Left lung (tissue), 4 donors: ENCODE measurements at regions not wholly inside any gene's neighbourhood (a gene's known extent, or its start where the extent isn't known, plus 50 kb on each side); places are given as distances from the start of the nearest gene placed in this dataset.
"Not testable (repeated sequence)": the region's sequence is repeated elsewhere in the genome, so short reads cannot be mapped to it uniquely, and the experiment has no call there.

Experiments used
- ATAC-seq: fragments of 200-7000 bp; cut with Tn5 transposase; one replicate; pipeline ENCODE4 v1.9.1; 2020; ENCODE audit warnings: moderate library complexity
- DNase-seq, 4 donors: peaks; one replicate each; pipeline ENCODE4 v3.0.0-alpha.2; 2013 to 2020
- H3K27ac ChIP-seq, 2 donors: fragments of 200-600 bp; sonication (generic) in 1 of 2; one replicate each; pipeline versions ENCODE4 v1.5.0 to v1.8.0; 2020 to 2021
- H3K27me3 ChIP-seq, 2 donors: fragments of 200-600 bp; sonication (generic) in 1 of 2; one replicate each; pipeline versions ENCODE4 v1.5.0 to v1.8.0; 2020 to 2021
- H3K36me3 ChIP-seq, 2 donors: fragments of 200-600 bp; sonication (generic) in 1 of 2; one replicate each; pipeline versions ENCODE4 v1.5.0 to v1.8.0; 2020 to 2021
- H3K4me1 ChIP-seq, 2 donors: fragments of 200-600 bp; one replicate each; pipeline ENCODE4 v1.8.0; 2021
- H3K4me3 ChIP-seq, 2 donors: fragments of 200-600 bp; sonication (generic) in 1 of 2; one replicate each; pipeline versions ENCODE4 v1.5.0 to v1.8.0; 2020 to 2021; ENCODE audit warnings: mild to moderate bottlenecking in 1 of 2
- H3K9me3 ChIP-seq, 2 donors: fragments of 200-600 bp; sonication (generic) in 1 of 2; one replicate each; pipeline versions ENCODE4 v1.5.0 to v1.8.0; 2020 to 2021
- CTCF ChIP-seq, 2 donors: fragments of 200-600 bp; sonication (generic) in 1 of 2; IDR thresholded peaks; one replicate each; pipeline versions ENCODE4 v1.5.0 to v1.8.0; 2021; ENCODE audit warnings: antibody characterized with exemption in 2 of 2
- intact Hi-C, 2 donors: fragments of 100-400 bp; cut with DNase I; formaldehyde crosslinking; loops; one replicate each; pipeline versions ENCODE4 v1.11.2 to v1.14.2; 2022
- donor health status: DM: no; HTN: yes; CAD: no.
- donor health status: DM: no; HTN: no; CAD: no.

- Histone ChIP-seq H3K27me3 (no peaks in the 10 kb centered on the region), H3K4me1 (no peaks in the 10 kb centered on the region), H3K27ac (no peak overlapping the region), H3K9me3 (peaks cover 0 to 18% of the 10 kb centered on the region in 2 donors), H3K36me3 (no peaks in the 10 kb centered on the region), H3K4me3 (no peak overlapping the region)
- intact Hi-C loops = no loop called here
- ATAC-seq (no peak), DNase-seq (no peak)
- no peak for TF ChIP-seq CTCF (IDR thresholded peaks at IDR 0.05)
Observed at GRCh38 chr2:8555543-8555942, 126.3 kb upstream of the ID2 start.

- H3K4me3 ChIP-seq = no peak overlapping the region
- no peak overlapping the region for H3K27ac ChIP-seq
- no peaks in the 10 kb centered on the region for H3K36me3 ChIP-seq
- no peaks in the 10 kb centered on the region for H3K27me3 ChIP-seq
- ATAC-seq (no peak), DNase-seq (no peak)
- H3K4me1 ChIP-seq = no peaks in the 10 kb centered on the region
- TF ChIP-seq CTCF (IDR thresholded peaks at IDR 0.05) = no peak
- intact Hi-C loops = no loop called here
- H3K9me3 ChIP-seq = peaks cover 0 to 26% of the 10 kb centered on the region in 2 donors
Observed at GRCh38 chr2:8558096-8558495, 123.8 kb upstream of the ID2 start.

- intact Hi-C loops = no loop called here
- ATAC-seq (no peak), DNase-seq (no peak)
- Histone ChIP-seq H3K9me3 (peaks cover 0 to 26% of the 10 kb centered on the region in 2 donors), H3K27ac (no peak overlapping the region), H3K27me3 (no peaks in the 10 kb centered on the region), H3K36me3 (no peaks in the 10 kb centered on the region), H3K4me1 (no peaks in the 10 kb centered on the region), H3K4me3 (no peak overlapping the region)
- no peak for TF ChIP-seq CTCF (IDR thresholded peaks at IDR 0.05)
Observed at GRCh38 chr2:8558956-8559355, 122.9 kb upstream of the ID2 start.

GRCh38 chr2:8559805-8560204 lies 122.1 kb upstream of the ID2 start:
- no peaks in the 10 kb centered on the region for H3K36me3 ChIP-seq
- H3K4me3 ChIP-seq = no peak overlapping the region
- no peaks in the 10 kb centered on the region for H3K27me3 ChIP-seq
- no peak overlapping the region for H3K27ac ChIP-seq
- DNase-seq = no peak
- ATAC-seq = no peak
- H3K9me3 ChIP-seq = peaks cover 0 to 26% of the 10 kb centered on the region in 2 donors
- intact Hi-C loops = no loop called here
- no peaks in the 10 kb centered on the region for H3K4me1 ChIP-seq
- TF ChIP-seq CTCF (IDR thresholded peaks at IDR 0.05) = no peak

- H3K4me1 ChIP-seq, DNase-seq, H3K27me3 ChIP-seq, ATAC-seq, H3K36me3 ChIP-seq, H3K27ac ChIP-seq, H3K4me3 ChIP-seq, intact Hi-C loops: not testable (repeated sequence)
- peaks cover 0 to 26% of the 10 kb centered on the region in 2 donors for H3K9me3 ChIP-seq
Observed at GRCh38 chr2:8561692-8562091, 120.2 kb upstream of the ID2 start.

- no peak overlapping the region for H3K27ac ChIP-seq
- H3K4me3 ChIP-seq = no peak overlapping the region
- peaks cover 0 to 20% of the 10 kb centered on the region in 2 donors for H3K9me3 ChIP-seq
- H3K27me3 ChIP-seq = no peaks in the 10 kb centered on the region
- no peaks in the 10 kb centered on the region for H3K36me3 ChIP-seq
- no peak for TF ChIP-seq CTCF (IDR thresholded peaks at IDR 0.05)
- no peaks in the 10 kb centered on the region for H3K4me1 ChIP-seq
- ATAC-seq (no peak), DNase-seq (peak in 1 of 4 donors; percentile 22)
- intact Hi-C loops = no loop called here
Observed at GRCh38 chr2:8563814-8564474, 117.9 kb upstream of the ID2 start.
